ENCODE measurements at regions not wholly inside any gene's neighbourhood (a gene's known extent, or its start where the extent isn't known, plus 50 kb on each side); places are given as distances from the start of the nearest gene placed in this dataset.

- TF ChIP-seq, protein P1, sequence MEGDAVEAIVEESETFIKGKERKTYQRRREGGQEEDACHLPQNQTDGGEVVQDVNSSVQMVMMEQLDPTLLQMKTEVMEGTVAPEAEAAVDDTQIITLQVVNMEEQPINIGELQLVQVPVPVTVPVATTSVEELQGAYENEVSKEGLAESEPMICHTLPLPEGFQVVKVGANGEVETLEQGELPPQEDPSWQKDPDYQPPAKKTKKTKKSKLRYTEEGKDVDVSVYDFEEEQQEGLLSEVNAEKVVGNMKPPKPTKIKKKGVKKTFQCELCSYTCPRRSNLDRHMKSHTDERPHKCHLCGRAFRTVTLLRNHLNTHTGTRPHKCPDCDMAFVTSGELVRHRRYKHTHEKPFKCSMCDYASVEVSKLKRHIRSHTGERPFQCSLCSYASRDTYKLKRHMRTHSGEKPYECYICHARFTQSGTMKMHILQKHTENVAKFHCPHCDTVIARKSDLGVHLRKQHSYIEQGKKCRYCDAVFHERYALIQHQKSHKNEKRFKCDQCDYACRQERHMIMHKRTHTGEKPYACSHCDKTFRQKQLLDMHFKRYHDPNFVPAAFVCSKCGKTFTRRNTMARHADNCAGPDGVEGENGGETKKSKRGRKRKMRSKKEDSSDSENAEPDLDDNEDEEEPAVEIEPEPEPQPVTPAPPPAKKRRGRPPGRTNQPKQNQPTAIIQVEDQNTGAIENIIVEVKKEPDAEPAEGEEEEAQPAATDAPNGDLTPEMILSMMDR (IDR thresholded peaks at IDR 0.05) = no peak
- DNase-seq = no peak
- intact Hi-C loops (cut with DNase I) = no loop called here
Observed at GRCh38 chr9:18163146-18163545, 310.8 kb upstream of the ADAMTSL1 start.

GRCh38 chr9:18167733-18168132 is 306.2 kb upstream of the ADAMTSL1 start:
- DNase-seq (no peak), ATAC-seq (no peak)
- H3K9me3 ChIP-seq = no peaks in the 10 kb centered on the region
- TF ChIP-seq, protein P1 (IDR thresholded peaks at IDR 0.05) = no peak
- intact Hi-C loops (cut with DNase I) = no loop called here
- H3K4me3 ChIP-seq = no peak overlapping the region
- no peaks in the 10 kb centered on the region for H3K36me3 ChIP-seq
- H3K27me3 ChIP-seq (ENCODE audit: low read depth) = no peaks in the 10 kb centered on the region
- no peak overlapping the region for H3K27ac ChIP-seq
- no peaks in the 10 kb centered on the region for H3K4me1 ChIP-seq

More at GRCh38 chr9:18163146-18163545, 310.8 kb upstream of the ADAMTSL1 start:
- no peak overlapping the region for H3K4me3 ChIP-seq
- no peaks in the 10 kb centered on the region for H3K4me1 ChIP-seq
- H3K9me3 ChIP-seq = no peaks in the 10 kb centered on the region
- no peaks in the 10 kb centered on the region for H3K36me3 ChIP-seq
- H3K27me3 ChIP-seq (ENCODE audit: low read depth) = no peaks in the 10 kb centered on the region
- no peak for ATAC-seq
- no peak overlapping the region for H3K27ac ChIP-seq

GRCh38 chr9:18173923-18174322 is 300.0 kb upstream of the ADAMTSL1 start:
- no peak overlapping the region for H3K27ac ChIP-seq
- TF ChIP-seq, protein P1 (IDR thresholded peaks at IDR 0.05) = no peak
- ATAC-seq (no peak), DNase-seq (no peak)
- no peak overlapping the region for H3K4me3 ChIP-seq
- H3K9me3 ChIP-seq = no peaks in the 10 kb centered on the region
- intact Hi-C loops (cut with DNase I) = no loop called here
- no peaks in the 10 kb centered on the region for H3K27me3 ChIP-seq (ENCODE audit: low read depth)
- H3K36me3 ChIP-seq = no peaks in the 10 kb centered on the region
- H3K4me1 ChIP-seq = no peaks in the 10 kb centered on the region

DNA sequence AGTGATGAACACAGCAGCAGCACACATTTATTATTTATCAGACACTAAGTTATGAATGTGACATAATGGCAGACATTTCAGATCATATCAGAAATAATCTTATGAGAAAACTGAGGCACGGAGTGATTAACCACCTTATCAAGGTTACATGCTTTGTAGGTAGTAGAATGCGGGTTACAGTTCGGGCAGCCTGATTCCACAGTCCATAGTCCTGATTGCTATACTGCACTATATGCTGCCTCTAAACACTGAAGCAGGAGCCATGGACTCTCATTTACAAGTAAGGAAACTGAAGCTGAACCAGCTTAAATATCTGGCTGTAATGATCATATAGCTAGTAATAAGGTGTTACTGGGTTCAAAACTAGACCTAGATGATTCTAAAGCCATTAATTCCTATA is 291.3 kb upstream of the ADAMTSL1 start:
- no peak overlapping the region for H3K27ac ChIP-seq
- TF ChIP-seq, protein P1 (IDR thresholded peaks at IDR 0.05) = no peak
- no peaks in the 10 kb centered on the region for H3K36me3 ChIP-seq
- ATAC-seq (no peak), DNase-seq (no peak)
- H3K4me3 ChIP-seq = no peak overlapping the region
- H3K9me3 ChIP-seq = no peaks in the 10 kb centered on the region
- no peaks in the 10 kb centered on the region for H3K27me3 ChIP-seq (ENCODE audit: low read depth)
- intact Hi-C loops (cut with DNase I) = no loop called here
- H3K4me1 ChIP-seq = no peaks in the 10 kb centered on the region

- intact Hi-C loops (cut with DNase I) = no loop called here
- H3K4me3 ChIP-seq = no peak overlapping the region
Observed at GRCh38 chr9:18183974-18184373, 290.0 kb upstream of the ADAMTSL1 start.

More at GRCh38 chr9:18183974-18184373, 290.0 kb upstream of the ADAMTSL1 start:
- no peaks in the 10 kb centered on the region for H3K36me3 ChIP-seq
- ATAC-seq (no peak), DNase-seq (no peak)
- no peaks in the 10 kb centered on the region for H3K27me3 ChIP-seq (ENCODE audit: low read depth)
- H3K9me3 ChIP-seq = no peaks in the 10 kb centered on the region
- TF ChIP-seq, protein P1 (IDR thresholded peaks at IDR 0.05) = no peak
- H3K4me1 ChIP-seq = no peaks in the 10 kb centered on the region
- no peak overlapping the region for H3K27ac ChIP-seq
